Activated CD4-positive, alpha-beta memory T cell treated with anti-CD3 and anti-CD28 coated beads, Interleukin-2, amount 10 ng/mL, durations not matched to agents 7 days and 5 days (primary cell): ENCODE measurements at regions not wholly inside any gene's neighbourhood (a gene's known extent, or its start where the extent isn't known, plus 50 kb on each side); places are given as distances from the start of the nearest gene placed in this dataset.

ENCODE experiments used
- CTCF ChIA-PET: fragments of 350-600 bp; sonication (Branson Sonifier 250); formaldehyde crosslinking; loops from one replicate; lab custom pipeline; 2021; ENCODE audit warnings: antibody characterized with exemption, inconsistent platforms; lab: Charles Lee
- POLR2A ChIA-PET: fragments of 350-600 bp; sonication (Branson Sonifier 250); formaldehyde crosslinking; loops from one replicate; lab custom pipeline; 2021; ENCODE audit warnings: antibody characterized with exemption; lab: Charles Lee
- DNase-seq: peaks from one replicate; pipeline ENCODE4 v3.0.0-alpha.2; 2020
- H3K27ac Mint-ChIP-seq: one replicate; pipeline ENCODE4 v1.8.0; 2021; ENCODE audit warnings: mild to moderate bottlenecking, mixed read lengths
- H3K27me3 Mint-ChIP-seq: one replicate; pipeline ENCODE4 v1.8.0; 2021; ENCODE audit warnings: mixed read lengths
- H3K36me3 Mint-ChIP-seq: one replicate; pipeline ENCODE4 v1.8.0; 2021; ENCODE audit warnings: low read depth, mixed read lengths
- H3K4me1 Mint-ChIP-seq: one replicate; pipeline ENCODE4 v1.8.0; 2021; ENCODE audit warnings: mixed read lengths
- H3K4me3 Mint-ChIP-seq: one replicate; pipeline ENCODE4 v1.8.0; 2021; ENCODE audit warnings: mild to moderate bottlenecking, mixed read lengths
- H3K9me3 Mint-ChIP-seq: one replicate; pipeline ENCODE4 v1.8.0; 2021; ENCODE audit warnings: mixed read lengths

DNA sequence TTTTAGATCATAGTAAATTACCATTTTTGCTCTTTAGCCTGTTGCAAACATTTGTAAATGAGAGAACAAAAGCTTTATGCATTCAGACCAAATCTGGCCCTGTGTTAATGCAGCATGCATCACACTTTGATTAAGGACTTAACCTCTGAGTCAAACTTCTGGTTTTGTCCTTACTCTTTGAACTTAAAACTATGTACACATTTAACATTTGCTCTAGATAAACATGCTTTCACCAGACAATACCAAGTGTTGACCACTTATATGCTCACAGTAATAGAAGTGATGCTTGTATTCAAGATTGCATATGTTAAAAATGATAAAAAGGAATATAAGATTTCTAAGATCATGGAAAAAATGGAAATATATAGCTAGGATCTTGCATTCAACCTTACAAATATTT, 1095.3 kb downstream of the ADGRL2 start:
- no peak overlapping the region for H3K4me3 Mint-ChIP-seq
- H3K36me3 Mint-ChIP-seq: no peaks in the 10 kb centered on the region
- DNase-seq: no peak
- no peaks in the 10 kb centered on the region for H3K27me3 Mint-ChIP-seq
- POLR2A ChIA-PET: no interaction called here
- no peaks in the 10 kb centered on the region for H3K9me3 Mint-ChIP-seq
- H3K27ac Mint-ChIP-seq: no peak overlapping the region
- CTCF ChIA-PET: interaction anchor here (1.0 kb wide), 1 partner anchor 10 kb away, joined by 3 read pairs; no protein-coding TSS in a partner anchor
- no peaks in the 10 kb centered on the region for H3K4me1 Mint-ChIP-seq

- no peak for DNase-seq
- Mint-ChIP-seq H3K9me3 (no peaks in the 10 kb centered on the region), H3K27ac (no peak overlapping the region), H3K4me1 (no peaks in the 10 kb centered on the region), H3K4me3 (no peak overlapping the region), H3K36me3 (no peaks in the 10 kb centered on the region), H3K27me3 (no peaks in the 10 kb centered on the region)
- POLR2A ChIA-PET: no interaction called here
- CTCF ChIA-PET: no interaction called here
Measured at GRCh38 chr1:82894635-82895034, 1093.9 kb downstream of the ADGRL2 start.

GRCh38 chr1:82893712-82894470, 1093.2 kb downstream of the ADGRL2 start:
- DNase-seq: no peak
- no peaks in the 10 kb centered on the region for H3K36me3 Mint-ChIP-seq
- CTCF ChIA-PET: no interaction called here
- no peaks in the 10 kb centered on the region for H3K9me3 Mint-ChIP-seq
- POLR2A ChIA-PET: no interaction called here
- no peaks in the 10 kb centered on the region for H3K4me1 Mint-ChIP-seq
- H3K27me3 Mint-ChIP-seq: no peaks in the 10 kb centered on the region
- H3K27ac Mint-ChIP-seq: no peak overlapping the region
- no peak overlapping the region for H3K4me3 Mint-ChIP-seq

- Mint-ChIP-seq H3K27ac (no peak overlapping the region), H3K4me3 (no peak overlapping the region), H3K36me3 (no peaks in the 10 kb centered on the region), H3K27me3 (no peaks in the 10 kb centered on the region), H3K9me3 (no peaks in the 10 kb centered on the region), H3K4me1 (no peaks in the 10 kb centered on the region)
- ChIA-PET CTCF (no interaction called here), POLR2A (no interaction called here)
- no peak for DNase-seq
Measured at GRCh38 chr1:82880506-82880905, 1079.8 kb downstream of the ADGRL2 start.

DNA sequence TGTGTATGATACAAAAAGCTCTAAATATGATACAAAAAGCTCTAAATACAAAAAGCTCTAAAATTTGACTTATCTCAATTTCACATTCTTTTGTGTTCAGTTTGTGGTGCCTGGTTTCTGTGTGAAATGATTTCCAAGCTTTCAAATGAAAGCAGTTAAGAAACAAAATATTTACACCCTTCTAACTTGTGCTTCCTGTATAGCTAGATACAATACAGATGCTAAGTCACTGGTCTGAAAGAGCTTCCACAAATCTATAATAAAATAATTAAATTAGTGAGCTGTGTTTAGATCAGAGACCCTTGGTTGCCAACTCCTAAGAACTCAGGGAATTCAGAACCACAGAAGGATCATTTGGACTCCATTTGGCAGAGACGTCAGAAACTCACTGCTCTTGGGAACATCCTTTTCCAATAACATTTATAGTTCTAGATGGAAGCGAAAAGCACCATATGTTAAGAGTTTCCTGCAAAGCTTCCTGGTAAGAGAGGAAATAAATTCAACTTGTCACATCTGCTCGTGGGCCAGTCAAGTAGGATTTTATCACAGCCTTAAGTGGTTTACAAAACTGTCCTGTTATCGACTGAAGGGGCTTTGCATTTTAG, 1079.1 kb downstream of the ADGRL2 start:
- Mint-ChIP-seq H3K36me3 (no peaks in the 10 kb centered on the region), H3K27ac (no peak overlapping the region), H3K9me3 (no peaks in the 10 kb centered on the region), H3K4me3 (no peak overlapping the region), H3K27me3 (no peaks in the 10 kb centered on the region), H3K4me1 (no peaks in the 10 kb centered on the region)
- POLR2A ChIA-PET: no interaction called here
- CTCF ChIA-PET: no interaction called here
- no peak for DNase-seq

DNA sequence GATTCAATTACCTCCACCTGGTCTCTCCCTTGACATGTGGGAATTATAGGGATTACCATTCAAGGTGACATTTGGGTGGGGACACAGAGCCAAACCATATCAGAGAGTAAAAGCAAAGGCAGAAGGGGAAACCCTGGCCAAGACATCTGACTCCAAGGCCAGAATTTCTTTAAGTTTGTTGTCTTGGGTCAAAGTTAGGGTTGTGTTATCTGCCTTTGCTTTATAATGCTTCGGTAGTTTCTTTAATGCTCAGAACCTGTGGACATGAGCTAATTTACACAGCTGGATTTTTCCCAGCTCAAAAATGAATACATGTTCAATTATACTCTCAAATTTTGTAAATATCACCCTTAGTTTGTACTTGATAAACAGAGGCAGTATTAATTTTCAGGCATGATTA, 1074.4 kb downstream of the ADGRL2 start:
- CTCF ChIA-PET: no interaction called here
- Mint-ChIP-seq H3K4me1 (no peaks in the 10 kb centered on the region), H3K27ac (no peak overlapping the region), H3K36me3 (no peaks in the 10 kb centered on the region), H3K4me3 (no peak overlapping the region), H3K9me3 (no peaks in the 10 kb centered on the region), H3K27me3 (no peaks in the 10 kb centered on the region)
- no peak for DNase-seq
- POLR2A ChIA-PET: no interaction called here

DNA sequence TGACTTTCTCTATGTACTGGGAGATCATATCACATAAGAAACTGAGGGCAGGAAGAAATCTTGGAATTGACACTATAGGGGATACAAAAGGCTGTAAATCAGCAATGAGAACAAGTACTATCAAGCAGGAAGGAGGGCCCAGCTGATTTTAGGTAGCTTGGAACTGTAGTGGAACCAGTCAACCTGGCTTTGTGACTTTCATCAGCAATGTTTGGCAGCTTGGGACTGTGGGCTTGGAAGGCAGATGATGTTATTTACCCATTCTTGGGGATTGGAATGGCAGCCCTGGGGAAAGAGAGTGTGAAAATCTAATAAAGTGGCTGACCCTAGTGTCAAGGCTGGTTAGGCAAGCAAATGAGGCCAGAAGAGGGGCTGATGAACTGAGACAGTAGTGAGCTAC, 1073.3 kb downstream of the ADGRL2 start:
- Mint-ChIP-seq H3K36me3 (no peaks in the 10 kb centered on the region), H3K4me1 (no peaks in the 10 kb centered on the region), H3K4me3 (no peak overlapping the region), H3K9me3 (no peaks in the 10 kb centered on the region), H3K27ac (no peak overlapping the region), H3K27me3 (no peaks in the 10 kb centered on the region)
- no peak for DNase-seq
- POLR2A ChIA-PET: no interaction called here
- CTCF ChIA-PET: no interaction called here

- Mint-ChIP-seq H3K9me3 (peaks cover 2% of the 10 kb centered on the region), H3K27me3 (no peaks in the 10 kb centered on the region), H3K4me1 (no peaks in the 10 kb centered on the region), H3K4me3 (no peak overlapping the region), H3K27ac (no peak overlapping the region), H3K36me3 (no peaks in the 10 kb centered on the region)
- ChIA-PET POLR2A (no interaction called here), CTCF (no interaction called here)
- DNase-seq: no peak
Measured at GRCh38 chr1:82870332-82870731, 1069.6 kb downstream of the ADGRL2 start.

DNA sequence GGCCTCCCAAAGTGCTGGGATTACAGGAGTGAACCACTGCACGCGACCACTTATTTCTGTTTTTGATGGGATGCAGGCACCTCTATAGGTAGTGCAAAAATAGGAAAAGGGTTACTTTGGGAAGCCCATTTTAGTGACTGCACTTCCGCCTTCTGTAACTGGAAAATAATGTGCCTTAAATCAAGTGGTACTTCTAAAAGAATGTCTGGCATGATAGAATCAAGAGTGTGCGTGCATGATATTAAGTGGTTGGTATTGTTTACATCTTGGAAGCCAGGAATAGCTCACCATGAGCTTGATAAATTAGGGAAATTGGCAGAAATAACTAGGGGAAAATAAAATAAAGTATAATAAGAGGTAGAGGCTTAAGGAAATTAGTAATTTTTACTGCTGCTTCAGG, 1067.0 kb downstream of the ADGRL2 start:
- Mint-ChIP-seq H3K27me3 (no peaks in the 10 kb centered on the region), H3K27ac (no peak overlapping the region), H3K4me1 (no peaks in the 10 kb centered on the region), H3K4me3 (no peak overlapping the region), H3K36me3 (no peaks in the 10 kb centered on the region), H3K9me3 (peaks cover 2% of the 10 kb centered on the region)
- ChIA-PET CTCF (no interaction called here), POLR2A (no interaction called here)
- no peak for DNase-seq

DNA sequence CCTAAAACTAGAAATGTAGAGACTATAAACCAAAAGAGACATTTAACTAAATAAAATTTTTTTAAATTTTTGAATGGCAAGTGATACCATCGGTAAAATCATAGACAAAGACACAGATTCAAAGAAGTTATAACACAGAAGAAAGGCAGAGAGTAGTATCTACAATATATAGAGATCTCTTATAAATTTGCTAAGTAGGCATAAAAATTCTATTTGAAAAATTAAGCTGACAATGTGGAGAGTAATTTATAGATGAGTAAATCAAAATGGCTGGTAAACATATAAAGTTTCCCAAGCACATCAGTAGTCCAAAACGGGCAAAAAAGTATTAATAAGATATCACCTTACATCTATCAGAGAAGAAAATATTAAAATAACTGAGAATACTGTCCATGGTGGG, 1061.0 kb downstream of the ADGRL2 start:
- POLR2A ChIA-PET: no interaction called here
- Mint-ChIP-seq H3K27ac (no peak overlapping the region), H3K4me1 (no peaks in the 10 kb centered on the region), H3K4me3 (no peak overlapping the region), H3K27me3 (no peaks in the 10 kb centered on the region), H3K9me3 (peaks cover 3% of the 10 kb centered on the region), H3K36me3 (no peaks in the 10 kb centered on the region)
- DNase-seq: no peak
- CTCF ChIA-PET: interaction anchor here (0.7 kb wide), 1 partner anchor 87 kb away, joined by 5 read pairs; no protein-coding TSS in a partner anchor

DNA sequence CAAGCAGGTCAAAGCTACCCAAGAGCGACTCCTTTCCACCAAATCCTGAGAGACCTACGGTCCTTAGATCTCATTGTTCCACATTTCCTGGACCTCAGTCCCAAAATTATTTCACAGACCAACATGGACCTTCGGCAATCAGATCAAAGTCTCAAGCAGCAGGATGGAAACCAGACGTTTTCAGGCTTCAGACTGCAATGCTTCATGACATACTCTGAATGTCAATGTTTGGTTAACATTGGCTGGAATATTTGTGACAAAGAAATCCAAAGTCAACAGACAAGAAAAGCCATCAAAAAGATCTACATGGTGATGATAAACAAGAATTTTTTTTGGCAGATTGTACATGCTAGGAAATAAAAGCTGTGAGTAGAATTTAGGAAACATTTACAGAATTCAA, 1057.3 kb downstream of the ADGRL2 start:
- Mint-ChIP-seq H3K27me3 (no peaks in the 10 kb centered on the region), H3K27ac (no peak overlapping the region), H3K9me3 (peaks cover 3% of the 10 kb centered on the region), H3K4me3 (no peak overlapping the region), H3K36me3 (no peaks in the 10 kb centered on the region), H3K4me1 (no peaks in the 10 kb centered on the region)
- POLR2A ChIA-PET: no interaction called here
- no peak for DNase-seq
- CTCF ChIA-PET: no interaction called here

- DNase-seq: no peak
- no peaks in the 10 kb centered on the region for H3K4me1 Mint-ChIP-seq
- H3K27ac Mint-ChIP-seq: no peak overlapping the region
- CTCF ChIA-PET: no interaction called here
- POLR2A ChIA-PET: no interaction called here
- H3K9me3 Mint-ChIP-seq: peaks cover 2% of the 10 kb centered on the region
- H3K36me3 Mint-ChIP-seq: no peaks in the 10 kb centered on the region
- no peaks in the 10 kb centered on the region for H3K27me3 Mint-ChIP-seq
- H3K4me3 Mint-ChIP-seq: no peak overlapping the region
Measured at GRCh38 chr1:82849460-82849859, 1048.7 kb downstream of the ADGRL2 start.

- no peak overlapping the region for H3K4me3 Mint-ChIP-seq
- no peaks in the 10 kb centered on the region for H3K4me1 Mint-ChIP-seq
- H3K27me3 Mint-ChIP-seq: no peaks in the 10 kb centered on the region
- POLR2A ChIA-PET: no interaction called here
- no peak overlapping the region for H3K27ac Mint-ChIP-seq
- DNase-seq: no peak
- CTCF ChIA-PET: no interaction called here
- H3K9me3 Mint-ChIP-seq: peaks cover 2% of the 10 kb centered on the region
- H3K36me3 Mint-ChIP-seq: no peaks in the 10 kb centered on the region
Measured at GRCh38 chr1:82848043-82848442, 1047.3 kb downstream of the ADGRL2 start.

DNA sequence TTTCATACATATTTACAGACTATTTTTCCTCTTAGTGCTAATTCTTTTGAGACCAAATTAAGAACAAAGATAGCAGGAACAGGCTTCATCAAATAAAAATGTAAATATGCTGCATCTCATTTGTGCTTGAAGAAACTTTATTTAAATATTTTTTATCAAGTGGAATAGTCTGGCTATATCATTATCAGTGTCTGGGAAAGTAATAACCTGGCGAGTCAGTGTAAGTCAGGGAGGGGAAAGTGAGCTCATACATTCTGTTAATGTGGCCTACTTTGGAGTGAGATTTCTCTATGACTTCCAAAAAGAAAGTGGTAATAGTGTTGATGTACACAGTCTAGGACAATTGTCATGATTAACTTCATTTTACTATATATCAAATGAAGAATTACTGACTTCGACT, 1045.1 kb downstream of the ADGRL2 start:
- DNase-seq: no peak
- no peaks in the 10 kb centered on the region for H3K36me3 Mint-ChIP-seq
- no peaks in the 10 kb centered on the region for H3K27me3 Mint-ChIP-seq
- H3K4me1 Mint-ChIP-seq: no peaks in the 10 kb centered on the region
- no peaks in the 10 kb centered on the region for H3K9me3 Mint-ChIP-seq
- ChIA-PET POLR2A (no interaction called here), CTCF (no interaction called here)
- no peak overlapping the region for H3K4me3 Mint-ChIP-seq
- no peak overlapping the region for H3K27ac Mint-ChIP-seq
